HuH-7.5 (cell line): ENCODE measurements at regions not wholly inside any gene's neighbourhood (a gene's known extent, or its start where the extent isn't known, plus 50 kb on each side); places are given as distances from the start of the nearest gene placed in this dataset.
A peak's percentile ranks its signal among the peaks of the same experiment; 100 is the strongest.

Experiments
- DNase-seq: peaks from one replicate; pipeline ENCODE4 v3.0.0; 2011; ENCODE audit warnings: low spot score

DNA sequence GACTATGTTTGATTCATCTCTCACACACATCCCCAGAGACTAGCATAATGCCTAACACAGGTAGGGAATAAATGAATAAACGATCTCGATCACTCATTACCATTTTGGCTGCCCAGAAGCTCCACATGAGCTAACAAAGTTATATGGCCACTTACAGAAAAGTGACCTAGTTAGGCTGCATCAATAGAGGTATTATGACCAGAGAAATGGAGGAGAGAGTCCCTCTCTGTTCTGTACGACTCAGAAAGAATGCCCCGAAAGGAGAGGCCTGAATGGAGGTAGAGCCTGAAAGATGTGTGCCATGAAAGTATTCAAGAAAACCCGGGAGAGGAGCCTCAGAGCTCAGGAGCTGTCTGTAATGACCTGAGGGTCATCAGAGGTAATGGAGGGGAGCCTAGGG lies 208.2 kb upstream of the GRIK3 start:
- DNase-seq: no peak

DNA sequence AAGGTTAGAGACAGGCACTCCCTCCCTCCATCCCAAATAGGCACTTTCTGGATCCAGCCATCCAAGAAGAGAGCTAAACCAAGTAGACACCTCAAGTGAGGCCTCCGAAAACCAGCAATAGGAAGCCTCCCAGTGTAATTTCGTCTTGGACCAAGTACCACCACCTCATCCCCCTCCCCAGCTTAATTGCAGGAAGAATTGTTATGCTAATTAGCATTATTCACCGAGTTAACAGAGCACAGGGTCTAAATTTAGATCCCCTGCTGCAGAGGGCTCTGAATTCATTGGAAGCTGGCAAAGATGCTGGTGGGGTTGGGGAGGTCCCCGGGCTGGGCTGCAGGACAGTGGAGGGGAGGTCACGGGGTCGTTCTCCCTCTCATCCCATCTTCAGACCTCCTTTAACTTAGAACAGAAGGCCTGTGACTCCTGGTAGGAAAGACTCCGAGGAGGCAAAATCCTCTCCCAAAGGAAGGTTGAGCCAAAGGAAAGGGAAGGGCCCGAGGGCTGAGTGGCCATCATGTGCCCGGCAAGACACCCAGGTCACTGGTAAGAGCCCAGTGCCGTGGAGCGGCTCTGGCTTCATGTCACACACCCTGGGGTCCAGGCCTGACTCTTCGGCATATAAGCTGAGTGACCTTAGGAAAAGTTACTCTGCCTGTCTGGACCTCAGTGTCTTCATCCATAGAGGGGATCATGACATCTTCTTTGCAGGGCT lies 209.2 kb upstream of the GRIK3 start:
- DNase-seq: no peak

DNA sequence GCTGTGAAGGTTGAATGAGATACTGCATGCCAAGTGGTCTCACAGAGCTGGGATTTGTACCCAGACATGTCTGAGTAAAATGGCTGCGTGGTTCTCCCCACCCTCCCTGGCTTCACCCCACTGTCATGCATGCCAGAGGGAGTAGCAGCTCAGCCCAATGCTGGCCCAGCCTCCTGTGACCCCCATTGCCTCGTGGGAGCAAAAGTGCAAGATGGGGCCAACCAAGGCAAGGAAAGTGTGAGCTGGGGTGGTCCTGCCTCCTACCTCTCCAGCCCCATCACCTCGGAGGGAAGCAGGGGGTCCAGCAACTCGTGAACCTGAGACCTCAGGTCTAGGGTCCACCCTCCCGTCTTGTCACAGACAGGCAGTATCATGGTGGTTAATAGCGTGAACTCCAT lies 209.8 kb upstream of the GRIK3 start:
- no peak for DNase-seq

DNA sequence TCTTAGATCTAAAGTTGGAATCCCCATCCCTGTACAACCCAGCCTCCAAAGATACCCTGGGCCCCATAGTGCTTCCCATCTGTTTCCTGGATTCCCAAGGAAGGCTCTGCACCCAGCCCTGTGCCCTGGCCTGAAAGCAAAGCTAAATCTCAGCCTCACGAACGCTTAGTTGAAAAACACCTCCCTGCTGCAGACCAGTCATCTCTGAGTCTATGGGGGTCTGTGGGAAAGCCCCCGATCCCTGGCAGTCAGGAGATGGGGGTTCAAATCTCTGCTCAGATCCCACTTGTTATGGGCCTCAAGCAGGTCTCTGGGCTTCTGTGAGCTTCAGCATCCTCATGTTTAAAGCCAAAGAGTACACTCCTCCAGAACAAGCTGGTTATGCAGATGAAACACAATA lies 210.5 kb upstream of the GRIK3 start:
- no peak for DNase-seq

DNA sequence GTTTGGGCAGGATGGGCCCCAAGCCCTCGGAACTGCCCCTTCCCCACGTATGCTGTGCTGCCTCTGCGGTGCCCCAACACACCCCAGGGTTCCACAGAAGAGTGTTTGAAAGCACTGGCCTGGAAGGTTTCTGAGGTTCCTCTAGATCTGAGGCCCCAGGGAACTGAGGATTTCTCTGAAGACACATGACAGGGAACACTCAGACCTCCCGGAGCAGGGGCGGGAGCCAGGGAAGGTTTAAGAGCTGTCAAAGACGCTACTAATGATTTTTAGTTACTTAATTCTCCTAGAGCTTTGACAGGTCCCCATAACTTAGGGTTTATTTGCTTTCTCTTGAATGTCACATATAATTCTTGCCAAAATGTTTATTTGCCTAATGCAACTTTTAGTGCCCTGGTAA lies 212.3 kb upstream of the GRIK3 start:
- no peak for DNase-seq

DNA sequence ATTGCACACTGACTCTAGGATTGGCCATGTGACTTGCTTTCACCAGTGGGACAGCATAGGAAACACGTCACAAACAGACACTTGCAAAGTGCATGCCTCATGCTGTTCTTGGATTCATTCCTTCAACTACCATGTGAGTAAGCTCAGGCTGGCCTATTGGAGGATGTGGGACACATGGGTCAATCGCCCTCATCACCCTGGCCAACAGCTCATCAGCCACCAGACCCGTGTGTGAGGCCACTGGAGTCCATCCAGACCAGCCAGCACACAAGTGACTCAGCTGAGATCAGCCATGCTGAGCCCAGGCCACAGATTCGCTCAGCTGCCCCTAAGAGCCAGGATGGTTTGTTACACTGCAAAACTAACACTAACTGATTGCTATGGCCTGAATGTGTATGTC lies 216.1 kb upstream of the GRIK3 start:
- DNase-seq: no peak

DNA sequence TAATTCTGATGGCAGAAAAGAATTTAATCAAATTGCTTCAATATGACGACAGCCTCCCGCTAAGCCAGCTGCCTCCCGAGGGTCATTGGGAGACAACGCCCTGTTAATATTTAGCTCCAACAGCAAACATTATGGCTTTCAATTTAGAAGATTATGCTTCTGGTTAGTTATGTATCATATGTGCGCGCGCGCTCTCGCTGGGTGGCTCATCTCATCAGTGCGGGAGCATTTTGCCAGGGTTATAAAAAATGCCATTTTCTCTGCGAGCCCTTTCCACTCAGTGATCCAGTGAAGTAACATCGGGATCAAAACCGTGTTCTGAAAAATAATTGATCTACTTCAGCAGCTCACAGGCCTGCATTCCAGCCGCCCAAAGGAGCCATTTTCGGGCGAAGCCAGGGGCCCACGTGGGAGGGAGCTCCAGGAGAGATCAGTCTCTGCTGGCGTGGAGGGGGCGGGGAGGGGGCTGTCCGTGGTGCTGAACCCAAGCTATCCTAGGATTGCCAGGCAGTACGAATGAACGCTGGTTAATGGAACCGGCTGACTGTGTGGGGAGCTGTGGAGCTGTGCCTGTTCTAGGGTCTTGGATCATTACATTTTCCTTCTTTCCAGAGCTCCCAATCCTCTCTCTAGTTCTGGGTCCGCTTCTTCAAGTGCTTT lies 219.1 kb upstream of the ZC3H12A start:
- DNase-seq: peak; percentile 34

DNA sequence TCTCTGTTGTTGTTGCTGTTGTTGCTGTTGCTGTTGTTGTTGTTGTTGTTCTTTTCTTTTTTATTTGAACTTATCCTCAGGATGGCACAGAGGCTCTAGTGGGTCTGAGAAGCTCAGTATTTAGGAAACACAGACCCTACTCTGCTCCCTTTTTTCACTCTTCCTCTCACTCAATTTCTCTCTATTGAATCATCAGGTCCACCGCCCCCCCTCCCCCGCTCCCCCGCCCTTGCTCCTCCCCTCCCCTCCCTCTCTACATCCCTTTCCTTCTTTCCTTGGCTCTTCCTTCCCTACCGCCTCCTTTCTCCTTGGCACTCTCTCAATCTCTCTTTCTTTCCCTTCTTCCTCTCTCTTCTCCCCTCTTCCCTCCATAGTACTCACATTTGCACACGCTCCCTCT lies 218.5 kb upstream of the ZC3H12A start:
- DNase-seq: no peak

DNA sequence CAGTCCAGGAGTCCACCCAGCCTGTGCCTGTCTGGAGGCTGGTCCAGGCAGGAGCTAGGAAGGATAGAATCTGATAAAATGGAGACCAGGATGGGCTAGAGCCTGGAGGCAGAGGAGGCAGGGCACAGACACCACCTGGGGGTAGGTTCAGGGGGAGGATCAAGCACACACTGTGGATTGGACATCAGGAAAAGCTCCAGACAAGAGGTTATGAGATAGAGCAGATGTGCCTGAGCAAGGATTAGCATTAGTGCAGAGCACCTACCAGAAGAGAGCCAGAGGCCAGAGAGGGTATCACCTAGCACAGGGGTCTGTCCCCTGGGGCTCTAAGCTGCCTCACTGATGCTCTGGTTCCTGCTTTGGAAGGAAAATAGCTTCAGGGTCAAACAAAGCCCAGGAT lies 216.7 kb upstream of the ZC3H12A start:
- DNase-seq: no peak

DNA sequence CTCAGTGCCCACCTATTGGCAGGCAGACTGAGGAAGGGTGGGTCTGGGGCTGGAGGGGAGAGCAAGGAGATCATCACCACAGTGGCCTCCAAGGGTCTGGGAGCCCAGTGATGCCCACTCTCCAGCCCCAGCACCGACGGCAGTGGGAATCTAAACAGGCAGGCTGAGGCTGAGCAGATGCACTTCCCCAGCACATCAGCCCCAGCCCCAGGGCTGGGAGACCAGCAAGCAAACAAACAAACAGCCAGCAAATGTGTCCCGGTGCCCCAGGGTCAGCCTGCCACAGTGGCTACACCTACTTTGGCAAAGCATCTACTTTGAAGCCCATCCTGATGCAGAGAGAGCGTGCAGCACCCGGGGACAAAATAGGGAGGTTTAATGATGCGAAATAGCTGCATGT lies 216.3 kb upstream of the ZC3H12A start:
- no peak for DNase-seq

DNA sequence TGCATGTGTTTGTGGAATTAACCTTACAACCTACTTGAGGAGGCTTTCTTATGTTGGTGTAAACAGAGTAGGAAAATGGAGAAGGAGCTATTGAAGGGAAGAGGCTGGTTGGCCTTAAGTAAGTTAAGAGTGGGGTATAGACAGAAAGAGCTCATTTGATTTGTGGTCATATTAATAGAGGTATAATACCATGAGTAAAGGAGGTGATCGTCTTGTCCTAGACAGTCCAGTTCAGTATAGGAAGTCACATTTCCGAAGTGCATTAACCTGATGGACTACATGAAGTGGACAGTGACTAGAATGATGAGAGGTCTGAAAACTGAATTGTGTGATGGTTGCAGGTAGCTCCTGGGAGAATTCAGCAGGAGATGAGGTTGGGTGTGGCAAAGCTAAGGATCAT lies 215.4 kb upstream of the ZC3H12A start:
- DNase-seq: no peak

DNA sequence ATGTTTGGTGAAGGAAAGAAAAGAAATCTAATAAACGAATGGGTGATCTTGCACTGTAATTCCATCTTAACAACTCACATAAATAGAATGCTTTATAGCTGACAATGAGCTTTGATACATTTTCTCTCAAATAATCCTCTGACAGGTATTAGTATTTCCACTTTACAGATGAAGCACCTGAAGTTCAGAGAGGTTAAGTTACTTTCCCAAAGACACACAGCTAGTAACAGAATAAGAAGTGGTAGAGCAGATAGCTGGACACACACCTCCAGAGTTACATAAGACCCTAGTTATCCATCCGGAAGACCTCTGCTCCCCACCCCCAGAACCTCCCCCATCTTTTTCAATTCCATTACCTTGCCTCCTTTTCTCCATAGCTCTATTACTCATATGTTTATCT lies 213.3 kb upstream of the ZC3H12A start:
- no peak for DNase-seq

DNA sequence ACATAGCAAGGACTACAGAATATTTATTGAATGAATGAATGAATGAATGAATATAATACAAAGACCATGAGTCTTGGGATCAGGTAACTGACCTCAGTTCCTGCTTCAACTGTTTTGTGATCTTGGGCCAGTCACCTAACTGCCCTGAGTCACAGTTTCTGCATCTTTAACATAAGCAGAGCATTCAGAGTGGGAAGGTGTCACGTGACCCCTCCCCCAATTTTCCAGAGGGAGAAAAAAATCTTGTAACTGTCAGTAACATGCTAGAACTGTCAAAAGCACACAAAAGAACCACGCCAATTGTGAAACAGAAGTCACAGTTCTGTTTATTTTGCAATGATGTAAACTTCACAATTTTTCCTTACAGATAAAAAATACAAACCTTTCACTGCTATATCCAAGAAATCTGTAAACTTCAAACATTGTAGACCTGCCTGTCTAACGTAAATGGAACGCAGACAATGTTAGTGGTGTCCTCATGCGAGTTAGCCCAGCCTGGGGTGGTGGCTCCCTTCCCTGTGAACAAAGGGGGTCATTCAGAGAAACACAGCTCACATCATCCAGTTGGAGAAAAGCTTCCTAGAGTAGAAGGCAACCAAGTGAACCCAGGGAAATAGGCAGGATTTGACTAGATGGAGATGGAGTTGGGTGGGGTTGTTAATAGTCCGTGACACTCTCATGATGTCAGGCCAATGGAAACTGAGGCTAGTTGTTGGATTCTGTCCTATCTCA lies 211.8 kb upstream of the ZC3H12A start:
- no peak for DNase-seq

DNA sequence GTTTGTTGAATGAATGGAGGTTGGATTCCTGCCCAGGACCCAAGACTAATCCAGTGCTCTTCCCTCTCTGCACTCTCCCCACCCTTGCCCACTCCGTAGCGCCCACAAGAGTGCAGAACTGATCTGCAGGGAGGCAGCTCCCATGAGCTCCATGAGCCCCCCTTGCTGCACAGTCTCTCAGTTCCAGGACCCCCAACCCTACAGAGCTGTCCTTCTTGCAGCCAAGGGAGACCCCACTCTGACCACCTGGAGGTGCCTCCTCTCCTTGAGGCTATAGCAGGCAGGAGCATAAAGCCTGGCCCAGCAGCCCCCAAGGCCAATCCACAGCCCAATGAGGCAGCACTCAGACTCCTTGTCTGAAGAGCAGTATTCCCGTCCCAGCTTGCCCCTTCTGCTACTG lies 209.2 kb upstream of the ZC3H12A start:
- no peak for DNase-seq

DNA sequence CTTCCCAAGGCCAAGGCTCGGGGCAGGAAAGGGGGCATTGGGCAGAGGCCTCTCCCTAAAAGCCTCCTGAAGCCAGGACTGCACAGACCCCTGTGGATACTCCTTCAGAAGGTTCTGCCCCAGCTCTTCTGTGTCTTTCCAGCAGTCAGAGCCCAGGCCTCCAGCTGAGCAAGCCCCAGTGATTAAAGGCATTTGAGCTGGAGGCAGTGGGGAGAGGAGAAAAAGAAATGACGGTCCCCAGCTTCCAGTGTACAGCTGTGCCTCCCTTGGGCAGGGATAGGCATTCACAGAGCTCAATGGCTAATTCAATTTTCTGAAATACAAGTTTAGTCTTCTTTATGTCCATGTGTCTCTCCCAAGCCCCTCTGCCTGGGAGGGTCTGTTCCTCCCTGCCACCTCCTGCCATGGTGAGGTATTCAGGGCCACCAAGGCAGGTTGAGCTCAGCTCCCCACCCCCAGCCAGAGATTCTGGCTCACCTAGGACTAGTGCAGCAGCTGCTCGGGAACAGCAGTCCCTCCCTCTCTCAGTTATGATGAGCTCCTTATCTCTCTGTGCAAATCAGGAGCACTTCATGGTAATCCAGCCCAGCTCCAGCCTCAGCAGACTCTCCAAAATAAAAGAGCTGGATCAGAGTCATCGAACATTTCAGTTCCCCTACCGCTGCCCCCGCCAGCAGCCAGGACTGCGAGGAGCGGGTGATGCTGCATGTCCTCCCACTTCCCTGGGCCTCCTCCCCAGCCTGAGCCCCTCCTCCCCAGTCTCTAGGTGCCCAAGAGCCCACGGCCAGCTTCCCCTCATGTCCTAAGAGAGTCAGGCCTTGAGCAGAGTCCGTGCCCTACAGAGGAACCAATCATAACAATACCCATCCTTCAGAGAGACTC lies 208.4 kb upstream of the ZC3H12A start:
- DNase-seq: no peak

DNA sequence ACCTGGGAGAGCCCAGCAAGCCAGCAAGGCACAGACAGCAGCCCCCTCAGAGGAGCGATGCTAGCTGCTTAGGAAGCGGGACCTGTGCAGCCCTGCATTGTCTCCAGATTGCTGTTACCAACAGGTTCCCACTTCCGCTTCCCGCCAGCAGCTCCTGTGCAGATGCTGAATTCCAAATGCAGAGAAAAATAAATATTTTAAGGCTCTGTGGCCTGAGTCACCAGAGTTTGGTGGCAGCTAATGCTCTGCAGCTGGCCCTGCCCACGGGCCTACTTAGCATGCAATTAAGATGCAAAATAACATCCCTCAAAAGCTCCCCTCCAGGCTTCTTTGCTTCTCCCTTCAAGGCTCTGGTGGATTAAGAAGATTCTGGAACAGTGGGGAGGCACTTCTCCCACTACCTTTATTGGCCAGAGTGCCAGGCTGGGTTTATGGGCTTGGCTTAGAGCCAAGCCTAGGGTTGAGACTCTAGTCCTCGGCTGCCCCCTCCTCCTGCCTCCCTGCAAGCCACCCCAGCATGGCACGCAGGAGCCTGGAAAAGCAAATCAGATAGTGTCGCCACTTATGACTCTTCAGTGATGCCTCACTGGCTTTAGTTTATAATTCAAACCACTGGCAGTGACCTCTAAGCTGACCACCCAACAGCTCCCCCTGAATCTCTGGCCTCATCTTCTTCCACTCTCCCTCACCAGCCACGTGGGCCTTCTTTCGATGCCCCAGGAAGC lies 207.1 kb upstream of the ZC3H12A start:
- DNase-seq: no peak

DNA sequence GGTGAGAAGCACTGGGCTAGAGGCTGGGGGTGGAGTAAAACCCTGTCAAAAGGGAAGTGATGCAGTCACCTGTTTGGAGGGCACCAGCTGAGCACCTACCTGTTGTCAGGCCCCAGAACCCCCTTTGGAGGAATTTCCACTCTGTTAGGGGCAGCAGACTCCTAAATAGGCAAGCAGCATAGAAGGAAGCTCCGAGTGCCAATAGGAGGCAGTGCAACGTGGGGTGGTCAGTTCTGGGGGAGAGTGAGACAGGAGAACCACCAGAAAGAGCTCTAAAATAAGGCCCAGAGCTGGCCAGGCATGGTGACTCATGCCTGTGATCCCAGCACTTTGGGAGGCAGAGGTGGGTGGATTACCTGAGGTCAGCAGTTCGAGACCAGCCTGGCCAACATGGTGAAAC lies 203.7 kb upstream of the ZC3H12A start:
- no peak for DNase-seq

DNA sequence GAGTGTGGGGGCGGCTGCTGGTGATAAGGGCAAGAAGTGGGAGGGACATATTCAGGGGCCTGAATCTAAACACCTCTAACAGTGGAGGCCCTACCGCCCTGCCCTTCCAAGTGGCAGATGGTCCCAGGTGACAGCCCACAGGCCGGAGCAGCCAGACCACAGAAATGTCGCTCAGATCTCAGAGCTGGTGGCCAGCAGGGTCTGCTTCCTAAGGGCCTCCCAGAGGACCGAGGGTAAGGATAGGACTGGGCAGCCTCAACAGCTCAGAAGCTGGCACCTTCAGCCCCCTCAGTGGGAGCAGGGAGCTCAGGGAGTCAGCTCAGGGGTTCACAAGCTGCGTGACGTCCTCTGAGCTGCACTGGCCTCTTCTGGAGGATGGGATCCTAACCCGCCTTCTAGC lies 201.8 kb upstream of the ZC3H12A start:
- no peak for DNase-seq

DNA sequence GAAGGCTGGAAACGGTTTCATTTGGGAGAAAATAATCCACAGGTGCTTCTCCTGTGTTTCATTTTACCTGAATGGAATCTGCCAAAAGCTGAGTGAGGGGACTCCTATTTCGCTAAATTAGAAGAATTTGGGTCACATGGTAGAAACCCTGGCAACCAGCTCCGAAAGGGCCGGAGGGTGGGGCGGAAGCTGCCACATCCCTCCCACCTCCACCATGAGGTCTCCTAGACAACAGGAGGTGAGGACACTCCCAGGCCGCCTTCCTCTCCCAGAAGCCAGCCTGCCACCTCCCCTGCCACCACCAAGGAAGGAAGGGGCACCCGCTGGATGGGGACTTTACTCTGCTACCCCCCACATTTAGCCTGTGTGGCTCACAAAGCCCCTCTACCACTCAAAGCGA lies 199.9 kb upstream of the ZC3H12A start:
- no peak for DNase-seq

DNA sequence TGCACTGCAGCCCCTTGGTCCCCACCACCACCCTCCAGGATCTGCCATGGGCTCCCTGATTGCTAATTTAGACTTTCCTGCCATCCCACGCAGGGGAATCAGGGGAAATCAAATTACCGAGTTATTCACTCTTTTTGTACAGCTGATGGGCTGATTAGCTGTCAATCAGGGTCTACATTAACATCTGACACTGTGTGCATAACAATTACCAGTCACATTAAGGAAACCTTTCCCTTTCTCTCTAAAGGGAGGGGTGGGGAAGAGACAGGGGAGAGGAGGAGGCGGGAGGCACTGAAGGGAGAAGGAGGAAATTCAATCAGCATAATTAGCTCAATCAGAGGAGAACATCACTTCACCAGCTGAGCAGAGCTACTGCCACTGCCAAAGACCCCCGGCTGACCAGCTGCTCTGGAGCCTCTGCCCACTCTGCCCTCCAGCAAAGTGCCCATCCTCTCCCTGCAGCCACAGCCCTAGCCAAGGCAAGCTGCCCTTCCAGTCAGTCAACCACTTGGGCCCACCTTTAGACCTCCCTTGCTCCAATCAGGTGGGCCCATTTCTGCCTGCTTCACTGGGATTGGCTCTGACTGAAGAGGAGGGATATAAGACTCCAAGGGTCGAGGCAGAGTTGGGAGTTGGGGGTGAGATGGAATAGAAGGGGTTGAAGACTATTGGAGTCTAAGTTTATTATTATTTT lies 199.3 kb upstream of the ZC3H12A start:
- no peak for DNase-seq

DNA sequence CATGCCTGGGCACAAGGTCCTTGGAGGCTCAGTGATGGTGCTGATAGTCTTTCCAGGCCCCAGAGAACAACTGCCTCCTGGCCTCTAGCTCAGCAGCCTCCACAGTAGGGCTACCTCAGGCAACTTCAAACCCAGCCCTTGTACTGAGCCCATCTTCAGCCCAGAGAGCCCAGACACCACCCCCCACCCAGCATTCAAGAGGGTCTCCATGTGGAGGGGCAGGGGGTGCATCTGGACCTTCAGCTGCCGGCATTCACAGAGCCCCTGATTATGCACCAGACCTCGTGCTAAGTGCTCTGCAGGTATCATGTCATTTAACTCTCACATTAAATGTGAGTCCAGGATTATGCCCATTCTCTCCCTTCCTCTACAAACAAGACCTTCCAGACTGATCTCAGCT lies 197.0 kb upstream of the ZC3H12A start:
- DNase-seq: no peak
